Mucosa of descending colon (tissue), 3 donors: ENCODE measurements at regions not wholly inside any gene's neighbourhood (a gene's known extent, or its start where the extent isn't known, plus 50 kb on each side); places are given as distances from the start of the nearest gene placed in this dataset.
A peak's percentile ranks its signal among the peaks of the same experiment; 100 is the strongest.

ENCODE experiments used
- ATAC-seq: fragments of 200-7000 bp; cut with Tn5 transposase; one replicate; pipeline ENCODE4 v1.9.1; 2020; ENCODE audit warnings: mild to moderate bottlenecking, moderate library complexity
- DNase-seq, 3 donors: peaks; one replicate each; pipeline ENCODE4 v3.0.0-alpha.2; 2020
- H3K36me3 ChIP-seq: fragments of 200-600 bp; one replicate; pipeline ENCODE4 v1.8.0; 2021; ENCODE audit warnings: low read depth, mild to moderate bottlenecking
- H3K4me1 ChIP-seq: fragments of 200-600 bp; one replicate; pipeline ENCODE4 v1.8.0; 2021; ENCODE audit warnings: low read depth, mild to moderate bottlenecking
- H3K4me3 ChIP-seq: fragments of 200-600 bp; one replicate; pipeline ENCODE4 v1.8.0; 2021; ENCODE audit warnings: mild to moderate bottlenecking
- H3K9me3 ChIP-seq: fragments of 200-600 bp; one replicate; pipeline ENCODE4 v1.8.0; 2021; ENCODE audit warnings: mild to moderate bottlenecking
- intact Hi-C, 2 donors: fragments of 100-400 bp; cut with DNase I in 1 of 2; cut with micrococcal nuclease in 1 of 2; formaldehyde crosslinking; loops; one replicate each; pipeline versions ENCODE4 v1.11.0 to v1.11.1; 2022; cut with DNase I, micrococcal nuclease
- TF ChIP-seq, protein P1 (sequence below): fragments of 200-600 bp; IDR thresholded peaks from one replicate; pipeline ENCODE4 v1.8.0; 2022; ENCODE audit warnings: antibody characterized with exemption, mild to moderate bottlenecking
- donor health status: DM: no; HTN: no; CAD: no; lungs with moderate emphysema.
- donor health status: DM: no; HTN: no; CAD: no.
- donor health status: DM: no; HTN: yes; CAD: no.

- Histone ChIP-seq H3K4me1 (no peaks in the 10 kb centered on the region), H3K4me3 (no peak overlapping the region), H3K9me3 (no peaks in the 10 kb centered on the region), H3K36me3 (no peaks in the 10 kb centered on the region)
- intact Hi-C loops: no loop called here
- ATAC-seq (peak; percentile 80), DNase-seq (peak in 2 of 3 donors; percentile 71 to 72)
- TF ChIP-seq, protein P1, sequence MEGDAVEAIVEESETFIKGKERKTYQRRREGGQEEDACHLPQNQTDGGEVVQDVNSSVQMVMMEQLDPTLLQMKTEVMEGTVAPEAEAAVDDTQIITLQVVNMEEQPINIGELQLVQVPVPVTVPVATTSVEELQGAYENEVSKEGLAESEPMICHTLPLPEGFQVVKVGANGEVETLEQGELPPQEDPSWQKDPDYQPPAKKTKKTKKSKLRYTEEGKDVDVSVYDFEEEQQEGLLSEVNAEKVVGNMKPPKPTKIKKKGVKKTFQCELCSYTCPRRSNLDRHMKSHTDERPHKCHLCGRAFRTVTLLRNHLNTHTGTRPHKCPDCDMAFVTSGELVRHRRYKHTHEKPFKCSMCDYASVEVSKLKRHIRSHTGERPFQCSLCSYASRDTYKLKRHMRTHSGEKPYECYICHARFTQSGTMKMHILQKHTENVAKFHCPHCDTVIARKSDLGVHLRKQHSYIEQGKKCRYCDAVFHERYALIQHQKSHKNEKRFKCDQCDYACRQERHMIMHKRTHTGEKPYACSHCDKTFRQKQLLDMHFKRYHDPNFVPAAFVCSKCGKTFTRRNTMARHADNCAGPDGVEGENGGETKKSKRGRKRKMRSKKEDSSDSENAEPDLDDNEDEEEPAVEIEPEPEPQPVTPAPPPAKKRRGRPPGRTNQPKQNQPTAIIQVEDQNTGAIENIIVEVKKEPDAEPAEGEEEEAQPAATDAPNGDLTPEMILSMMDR: peak; percentile 93
Observed at GRCh38 chr16:85253084-85253941, 141.0 kb upstream of the CIBAR2 start.

GRCh38 chr16:85254051-85254450, 141.8 kb upstream of the CIBAR2 start:
- Histone ChIP-seq H3K9me3 (no peaks in the 10 kb centered on the region), H3K4me1 (no peaks in the 10 kb centered on the region), H3K36me3 (no peaks in the 10 kb centered on the region), H3K4me3 (no peak overlapping the region)
- intact Hi-C loops: no loop called here
- ATAC-seq (no peak), DNase-seq (no peak)
- TF ChIP-seq, protein P1: no peak

- Histone ChIP-seq H3K36me3 (no peaks in the 10 kb centered on the region), H3K9me3 (no peaks in the 10 kb centered on the region), H3K4me1 (no peaks in the 10 kb centered on the region), H3K4me3 (no peak overlapping the region)
- TF ChIP-seq, protein P1: no peak
- intact Hi-C loops: no loop called here
- ATAC-seq: no peak
- no peak for DNase-seq
Observed at GRCh38 chr16:85254921-85255320, 142.6 kb upstream of the CIBAR2 start.

DNA sequence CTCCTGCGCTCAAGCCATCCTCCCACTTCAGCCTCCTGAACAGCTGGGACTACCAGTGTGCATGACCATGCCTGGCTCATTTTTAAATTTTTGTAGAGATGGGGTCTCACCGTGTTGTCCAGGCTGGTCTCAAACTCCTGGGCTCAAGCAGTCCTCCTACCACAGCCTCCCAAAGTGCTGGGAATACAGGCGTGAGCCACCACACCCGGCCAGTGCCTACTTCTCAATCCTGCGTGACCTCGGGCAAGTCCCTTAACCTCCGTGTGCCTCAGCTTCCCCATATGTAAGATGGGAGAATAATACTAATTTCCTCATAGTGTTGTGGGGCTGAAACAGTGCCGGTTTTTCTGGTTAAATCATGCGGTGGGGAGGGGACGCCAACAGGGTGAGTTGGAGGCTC, 143.5 kb upstream of the CIBAR2 start:
- Histone ChIP-seq H3K4me1 (no peaks in the 10 kb centered on the region), H3K9me3 (no peaks in the 10 kb centered on the region), H3K36me3 (no peaks in the 10 kb centered on the region), H3K4me3 (no peak overlapping the region)
- intact Hi-C loops: no loop called here
- ATAC-seq (no peak), DNase-seq (no peak)
- TF ChIP-seq, protein P1: no peak

DNA sequence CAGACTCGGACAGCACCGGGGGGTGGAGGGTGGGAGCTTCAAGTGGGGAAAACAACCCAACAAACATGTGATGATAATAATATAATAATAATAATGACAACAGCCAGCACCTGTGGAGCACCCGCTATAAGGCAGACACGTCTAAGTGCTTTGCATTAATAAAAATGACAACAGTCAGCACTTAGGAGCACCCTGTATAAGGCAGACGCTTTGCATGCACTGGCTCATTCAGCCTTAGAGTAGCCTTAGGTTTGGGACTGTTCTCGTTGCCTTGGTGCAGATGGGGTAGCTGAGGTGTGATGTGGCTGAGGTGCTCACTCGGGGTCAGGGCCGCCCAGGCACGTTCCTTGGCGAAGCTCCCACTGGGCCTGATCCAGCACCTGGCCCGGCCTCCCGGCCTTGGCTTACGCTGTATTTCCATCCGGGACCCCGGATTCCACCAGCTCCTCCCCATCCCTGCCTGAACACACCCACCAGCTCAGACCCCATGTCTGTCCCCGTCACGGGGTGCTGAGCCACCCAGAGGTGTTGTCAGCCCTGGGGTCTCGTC, 144.0 kb upstream of the CIBAR2 start:
- Histone ChIP-seq H3K9me3 (no peaks in the 10 kb centered on the region), H3K36me3 (no peaks in the 10 kb centered on the region), H3K4me1 (no peaks in the 10 kb centered on the region), H3K4me3 (no peak overlapping the region)
- intact Hi-C loops: no loop called here
- TF ChIP-seq, protein P1: no peak
- ATAC-seq: no peak
- DNase-seq: no peak
